ENCODE measurements at regions not wholly inside any gene's neighbourhood (a gene's known extent, or its start where the extent isn't known, plus 50 kb on each side); places are given as distances from the start of the nearest gene placed in this dataset.

GRCh38 chr4:137644201-137644600 lies 111.9 kb upstream of the PCDH18 start:
- no peak for DNase-seq (ENCODE audit: low read depth in 3 of 3, low spot score in 2 of 3)

- no peak for DNase-seq (ENCODE audit: low read depth in 3 of 3, low spot score in 2 of 3)
Observed at GRCh38 chr4:137641544-137641943, 109.2 kb upstream of the PCDH18 start.

- DNase-seq (ENCODE audit: low read depth in 3 of 3, low spot score in 2 of 3) = no peak
Observed at GRCh38 chr4:137640838-137641158, 108.5 kb upstream of the PCDH18 start.

- DNase-seq (ENCODE audit: low read depth in 3 of 3, low spot score in 2 of 3) = no peak
Observed at GRCh38 chr4:137640156-137640837, 108.0 kb upstream of the PCDH18 start.

- DNase-seq (ENCODE audit: low read depth in 3 of 3, low spot score in 2 of 3) = no peak
Observed at GRCh38 chr4:137638934-137639333, 106.6 kb upstream of the PCDH18 start.

- DNase-seq (ENCODE audit: low read depth in 3 of 3, low spot score in 2 of 3) = no peak
Observed at GRCh38 chr4:137635601-137636000, 103.3 kb upstream of the PCDH18 start.

GRCh38 chr4:137635108-137635507 lies 102.8 kb upstream of the PCDH18 start:
- DNase-seq (ENCODE audit: low read depth in 3 of 3, low spot score in 2 of 3) = no peak

- DNase-seq (ENCODE audit: low read depth in 3 of 3, low spot score in 2 of 3) = no peak
Observed at GRCh38 chr4:137632842-137633241, 100.5 kb upstream of the PCDH18 start.

GRCh38 chr4:137631605-137632004 lies 99.3 kb upstream of the PCDH18 start:
- DNase-seq (ENCODE audit: low read depth in 3 of 3, low spot score in 2 of 3) = no peak

GRCh38 chr4:137630252-137630651 lies 98.0 kb upstream of the PCDH18 start:
- DNase-seq (ENCODE audit: low read depth in 3 of 3, low spot score in 2 of 3) = no peak

GRCh38 chr4:137627739-137628460 lies 95.6 kb upstream of the PCDH18 start:
- DNase-seq (ENCODE audit: low read depth in 3 of 3, low spot score in 2 of 3) = no peak

GRCh38 chr4:137626942-137627738 lies 94.8 kb upstream of the PCDH18 start:
- no peak for DNase-seq (ENCODE audit: low read depth in 3 of 3, low spot score in 2 of 3)

- DNase-seq (ENCODE audit: low read depth in 3 of 3, low spot score in 2 of 3) = no peak
Observed at GRCh38 chr4:137623013-137623412, 90.7 kb upstream of the PCDH18 start.

- DNase-seq (ENCODE audit: low read depth in 3 of 3, low spot score in 2 of 3) = no peak
Observed at GRCh38 chr4:137621056-137621455, 88.8 kb upstream of the PCDH18 start.

- no peak for DNase-seq (ENCODE audit: low read depth in 3 of 3, low spot score in 2 of 3)
Observed at GRCh38 chr4:137614491-137614890, 82.2 kb upstream of the PCDH18 start.

GRCh38 chr4:137611998-137612700 lies 79.9 kb upstream of the PCDH18 start:
- no peak for DNase-seq (ENCODE audit: low read depth in 3 of 3, low spot score in 2 of 3)

GRCh38 chr4:137610960-137611359 lies 78.7 kb upstream of the PCDH18 start:
- no peak for DNase-seq (ENCODE audit: low read depth in 3 of 3, low spot score in 2 of 3)

GRCh38 chr4:137609718-137610430 lies 77.6 kb upstream of the PCDH18 start:
- peak in 2 of 3 donors; percentile 44 to 49 for DNase-seq (ENCODE audit: low read depth in 3 of 3, low spot score in 2 of 3)

GRCh38 chr4:137608085-137608484 lies 75.8 kb upstream of the PCDH18 start:
- no peak for DNase-seq (ENCODE audit: low read depth in 3 of 3, low spot score in 2 of 3)

GRCh38 chr4:137602436-137602835 lies 70.1 kb upstream of the PCDH18 start:
- DNase-seq (ENCODE audit: low read depth in 3 of 3, low spot score in 2 of 3) = no peak

Data from right renal cortex interstitium (tissue), 3 donors.